MM.1S (cell line): ENCODE measurements at regions not wholly inside any gene's neighbourhood (a gene's known extent, or its start where the extent isn't known, plus 50 kb on each side); places are given as distances from the start of the nearest gene placed in this dataset.

Source experiments
- CTCF ChIP-seq: fragments of 300-600 bp; sonication (generic); IDR thresholded peaks from 2 replicates; pipeline ENCODE4 v1.5.1; 2016; ENCODE audit warnings: antibody characterized with exemption, low read length, mixed read lengths
- EZH2phosphoT487 ChIP-seq: fragments of 300-600 bp; sonication (generic); IDR thresholded peaks from 2 replicates; pipeline ENCODE4 v1.6.1; 2018; ENCODE audit warnings: antibody characterized with exemption, low read length

GRCh38 chr1:21344098-21344749, 54.0 kb upstream of the ECE1 start:
- TF ChIP-seq EZH2phosphoT487 (no peak), CTCF (no peak)
